GM18861 (cell line): ENCODE measurements at regions not wholly inside any gene's neighbourhood (a gene's known extent, or its start where the extent isn't known, plus 50 kb on each side); places are given as distances from the start of the nearest gene placed in this dataset.
"Not testable (repeated sequence)": the region's sequence is repeated elsewhere in the genome, so short reads cannot be mapped to it uniquely, and the experiment has no call there.

Experiments used
- ATAC-seq: cut with Tn5 transposase; IDR thresholded peaks from one replicate; pipeline ENCODE4 v1.9.1; 2021; ENCODE audit not compliant: unreplicated experiment

GRCh38 chr1:229856009-229856650 lies 210.9 kb upstream of the GALNT2 start:
- ATAC-seq, result peak; percentile 89

- no peak for ATAC-seq
Measured at GRCh38 chr1:229857585-229857984, 209.5 kb upstream of the GALNT2 start.

GRCh38 chr1:229859026-229859425 lies 208.0 kb upstream of the GALNT2 start:
- ATAC-seq, result no peak

GRCh38 chr1:229860926-229861325 lies 206.1 kb upstream of the GALNT2 start:
- ATAC-seq, result no peak

- no peak for ATAC-seq
Measured at GRCh38 chr1:229862017-229862774, 204.8 kb upstream of the GALNT2 start.

- no peak for ATAC-seq
Measured at GRCh38 chr1:229863651-229864545, 203.1 kb upstream of the GALNT2 start.

- ATAC-seq, result no peak
Measured at GRCh38 chr1:229864686-229865230, 202.3 kb upstream of the GALNT2 start.

GRCh38 chr1:229865321-229865720 lies 201.7 kb upstream of the GALNT2 start:
- not testable (repeated sequence) for ATAC-seq

GRCh38 chr1:229867726-229868125 lies 199.3 kb upstream of the GALNT2 start:
- no peak for ATAC-seq

GRCh38 chr1:229869240-229869639 lies 197.8 kb upstream of the GALNT2 start:
- ATAC-seq, result no peak

GRCh38 chr1:229869687-229870086 lies 197.4 kb upstream of the GALNT2 start:
- no peak for ATAC-seq

- ATAC-seq, result no peak
Measured at GRCh38 chr1:229870381-229870780, 196.7 kb upstream of the GALNT2 start.

- ATAC-seq, result no peak
Measured at GRCh38 chr1:229871078-229871676, 195.9 kb upstream of the GALNT2 start.

GRCh38 chr1:229874136-229874535 lies 192.9 kb upstream of the GALNT2 start:
- no peak for ATAC-seq

- no peak for ATAC-seq
Measured at GRCh38 chr1:229874609-229875008, 192.4 kb upstream of the GALNT2 start.

- ATAC-seq, result no peak
Measured at GRCh38 chr1:229875086-229875485, 192.0 kb upstream of the GALNT2 start.

- no peak for ATAC-seq
Measured at GRCh38 chr1:229879746-229880145, 187.3 kb upstream of the GALNT2 start.

GRCh38 chr1:229880271-229881170 lies 186.5 kb upstream of the GALNT2 start:
- no peak for ATAC-seq

GRCh38 chr1:229882621-229883020 lies 184.4 kb upstream of the GALNT2 start:
- ATAC-seq, result no peak
